GM18511 (cell line): ENCODE measurements at regions not wholly inside any gene's neighbourhood (a gene's known extent, or its start where the extent isn't known, plus 50 kb on each side); places are given as distances from the start of the nearest gene placed in this dataset.
"Not testable (repeated sequence)": the region's sequence is repeated elsewhere in the genome, so short reads cannot be mapped to it uniquely, and the experiment has no call there.

Experiments used
- ATAC-seq: cut with Tn5 transposase; IDR thresholded peaks from one replicate; pipeline ENCODE4 v1.9.1; 2021; ENCODE audit warnings: mild to moderate bottlenecking, moderate library complexity; ENCODE audit not compliant: unreplicated experiment

DNA sequence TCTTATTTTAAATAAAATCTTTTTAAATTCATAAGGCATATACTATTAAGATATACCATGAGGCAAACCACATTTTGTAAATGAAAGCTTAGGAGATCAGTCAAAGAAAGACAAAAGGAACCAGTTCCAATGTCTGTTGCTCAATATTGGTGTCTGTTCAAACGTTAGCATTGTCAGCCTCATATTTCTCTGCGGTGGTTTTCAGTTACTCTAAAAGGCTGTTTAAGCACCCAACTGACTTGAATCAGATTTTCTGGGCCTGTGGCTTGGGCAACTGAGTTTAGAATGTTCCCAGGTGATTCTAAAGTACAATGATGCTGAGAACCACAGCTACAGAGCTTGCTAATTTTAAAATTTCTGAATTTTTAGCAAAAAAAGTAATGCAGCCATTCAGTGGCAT lies 166.3 kb upstream of the KIF2A start:
- ATAC-seq, result no peak

DNA sequence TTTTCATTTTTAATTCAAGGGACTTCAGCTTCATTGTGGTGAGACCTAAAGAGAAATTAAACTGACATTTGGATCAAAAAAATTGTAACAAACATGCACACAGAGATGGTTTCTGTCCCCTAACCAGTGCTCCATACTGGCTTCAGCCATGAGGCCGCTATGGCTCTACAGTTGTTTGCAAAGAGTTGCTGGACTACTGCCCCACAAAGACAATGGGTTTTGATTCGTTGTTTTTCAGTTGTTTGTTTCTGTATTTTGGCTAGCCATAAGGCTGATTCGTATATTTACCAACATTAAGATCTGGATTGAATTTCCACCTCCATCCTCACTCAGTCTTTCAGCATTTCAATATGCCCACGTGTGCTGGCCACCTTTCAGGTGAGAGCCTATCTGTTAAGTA lies 163.7 kb upstream of the KIF2A start:
- ATAC-seq, result no peak

DNA sequence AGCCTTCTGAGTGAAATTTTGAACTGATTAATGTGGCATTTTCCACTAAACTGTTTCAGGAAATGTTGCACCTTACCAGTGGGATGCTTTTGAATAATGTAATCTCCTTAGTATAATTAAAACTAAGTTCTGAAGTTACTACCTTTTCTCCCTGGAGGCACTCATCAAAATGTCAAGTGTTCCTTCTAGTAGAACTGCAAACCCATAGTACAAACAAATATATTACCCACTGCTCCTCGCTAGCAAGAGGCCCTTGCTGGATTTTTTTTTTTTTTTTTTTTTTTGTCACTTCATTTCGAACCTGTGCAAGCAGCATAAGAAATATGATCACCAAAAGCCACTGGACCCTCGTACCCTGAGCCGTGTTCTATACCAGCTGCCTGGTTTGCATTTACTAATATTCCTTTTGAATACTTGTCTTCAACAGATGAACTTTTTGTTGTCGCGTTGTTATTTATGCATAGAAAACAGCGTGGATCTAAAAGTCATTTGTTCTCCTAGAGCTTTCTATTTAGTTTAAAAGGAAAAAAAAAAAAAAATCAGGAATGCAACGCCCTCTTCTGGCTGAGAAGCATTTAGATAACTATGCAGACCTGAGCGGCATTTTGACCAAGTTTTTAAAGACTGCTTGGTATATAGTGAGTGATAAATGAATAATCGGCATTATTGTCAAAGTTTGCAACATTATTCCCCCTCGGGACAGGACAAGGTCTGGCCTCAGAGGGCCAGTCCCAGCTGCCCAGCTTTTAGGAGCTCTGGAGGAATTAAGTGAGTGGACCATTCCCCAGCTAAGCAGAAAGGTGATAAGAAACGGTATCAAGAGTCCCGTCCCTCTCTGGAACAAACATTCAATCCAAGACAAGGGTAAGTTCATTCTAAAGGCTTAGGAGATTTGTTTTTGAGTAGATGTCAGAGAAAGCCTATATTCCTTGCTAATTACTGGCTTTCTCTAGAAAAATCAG lies 162.5 kb upstream of the KIF2A start:
- ATAC-seq, result no peak

DNA sequence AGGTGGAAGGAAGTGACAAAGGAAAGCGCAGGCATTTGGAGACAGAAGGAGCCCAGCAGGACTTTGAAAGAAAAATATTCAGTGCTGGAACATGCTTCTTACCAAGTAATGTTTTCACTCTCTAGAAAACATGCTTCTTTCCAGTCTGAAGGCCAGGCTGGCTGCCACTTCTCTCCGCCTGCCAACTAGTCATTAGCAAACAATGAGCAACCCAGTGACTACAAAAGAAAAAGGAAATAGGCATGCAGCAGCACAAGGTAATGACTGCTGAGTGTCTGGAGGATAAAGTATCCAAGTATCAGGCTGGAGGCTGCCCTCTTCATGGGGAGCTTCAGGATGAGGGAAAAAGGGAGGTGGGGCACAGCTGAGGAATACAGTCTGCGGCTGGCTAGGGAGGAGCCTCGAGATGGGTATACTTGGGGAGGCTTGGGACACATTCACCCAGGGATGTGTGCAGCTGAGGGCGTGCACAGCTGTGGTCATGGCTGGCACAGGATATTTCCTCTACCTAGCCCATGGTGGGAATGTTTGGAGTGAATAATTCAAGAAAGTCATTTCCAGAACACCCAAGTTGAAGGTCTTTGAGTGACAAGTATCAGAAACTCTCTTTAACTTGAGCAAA lies 161.5 kb upstream of the KIF2A start:
- no peak for ATAC-seq

DNA sequence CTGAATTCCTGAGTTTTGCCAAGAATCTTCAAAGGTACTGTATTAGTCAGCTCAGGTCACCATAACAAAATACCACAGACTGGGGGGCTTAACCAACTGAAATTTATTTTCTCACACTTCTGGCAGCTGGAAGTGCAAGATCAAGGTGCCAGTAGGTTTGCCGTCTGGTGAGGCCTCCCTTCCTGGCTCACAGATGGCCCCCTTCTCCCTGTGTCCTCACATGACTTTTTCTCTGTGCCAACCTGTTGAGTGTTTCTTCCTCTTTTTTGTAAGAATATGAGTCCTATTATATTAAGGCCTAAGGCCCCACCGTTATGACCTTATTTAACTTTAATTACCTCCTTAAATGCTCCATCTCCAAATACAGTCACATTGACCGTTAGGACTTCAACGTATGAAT lies 156.1 kb upstream of the KIF2A start:
- no peak for ATAC-seq

DNA sequence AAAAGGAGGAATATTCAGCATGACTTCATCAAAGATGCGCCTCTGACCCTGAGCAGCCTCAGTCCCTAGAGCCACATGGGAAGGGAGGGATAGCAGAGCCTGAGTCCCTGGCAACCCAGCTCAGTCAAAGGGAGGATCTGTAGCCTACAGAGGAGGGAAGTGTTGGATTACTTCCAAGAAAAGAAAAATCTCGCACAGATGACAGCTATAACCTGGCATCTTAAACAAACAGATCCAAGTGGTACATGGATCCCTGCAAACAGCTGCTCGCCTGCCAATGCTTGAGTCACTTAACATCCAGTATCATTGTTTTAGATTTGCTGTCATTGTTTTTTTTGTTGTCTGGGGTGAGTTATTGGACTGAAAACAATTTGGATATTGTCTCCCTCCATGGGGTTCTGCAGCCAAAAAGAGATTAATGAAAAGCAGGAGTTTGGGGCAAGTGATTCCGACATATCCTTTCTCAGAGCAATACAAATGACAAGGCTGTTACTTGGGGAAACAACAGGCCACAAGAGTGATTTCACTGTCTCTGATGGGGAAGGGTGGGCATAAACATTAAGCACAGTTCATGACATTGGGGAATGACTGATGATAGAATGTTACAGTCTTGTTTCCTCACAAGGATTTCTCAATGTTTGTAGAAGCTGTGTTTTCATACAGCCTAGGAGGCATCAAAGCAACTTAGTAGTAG lies 153.5 kb upstream of the KIF2A start:
- ATAC-seq, result no peak

DNA sequence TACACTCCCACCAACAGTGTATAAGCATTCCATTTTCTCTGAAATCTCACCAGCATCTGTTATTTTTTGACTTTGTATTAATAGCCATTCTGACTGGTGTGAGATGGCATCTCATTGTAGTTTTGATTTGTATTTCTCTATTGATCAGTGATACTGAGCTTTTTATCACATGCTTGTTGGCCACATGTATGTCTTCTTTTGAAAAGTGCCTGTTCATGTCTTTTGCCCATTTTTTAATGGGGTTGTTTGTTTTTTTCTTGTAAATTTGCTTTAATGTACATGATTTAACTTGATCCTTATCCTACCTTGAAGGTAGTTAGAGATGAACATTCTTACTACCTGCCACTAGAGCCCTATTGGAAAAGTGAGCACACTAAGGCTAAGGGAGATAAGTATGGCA lies 151.2 kb upstream of the KIF2A start:
- no peak for ATAC-seq

DNA sequence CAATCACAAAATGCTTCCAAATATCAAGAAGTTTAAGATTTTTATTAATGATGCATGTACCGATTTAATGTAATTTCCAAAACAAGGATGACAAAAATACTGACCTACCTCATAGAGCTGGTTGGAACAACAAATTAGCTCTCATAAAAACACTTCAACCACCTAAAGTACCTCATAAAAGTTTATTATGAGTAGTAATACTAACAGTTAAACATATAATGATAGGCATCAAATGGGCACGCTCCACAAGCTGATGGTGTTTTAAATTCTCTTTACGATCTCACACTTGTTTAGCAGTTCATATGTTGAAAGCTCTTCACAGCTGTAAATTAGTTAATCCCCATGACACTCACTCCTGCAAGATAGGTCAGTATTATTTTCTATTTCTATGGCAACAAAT lies 150.0 kb upstream of the KIF2A start:
- no peak for ATAC-seq

DNA sequence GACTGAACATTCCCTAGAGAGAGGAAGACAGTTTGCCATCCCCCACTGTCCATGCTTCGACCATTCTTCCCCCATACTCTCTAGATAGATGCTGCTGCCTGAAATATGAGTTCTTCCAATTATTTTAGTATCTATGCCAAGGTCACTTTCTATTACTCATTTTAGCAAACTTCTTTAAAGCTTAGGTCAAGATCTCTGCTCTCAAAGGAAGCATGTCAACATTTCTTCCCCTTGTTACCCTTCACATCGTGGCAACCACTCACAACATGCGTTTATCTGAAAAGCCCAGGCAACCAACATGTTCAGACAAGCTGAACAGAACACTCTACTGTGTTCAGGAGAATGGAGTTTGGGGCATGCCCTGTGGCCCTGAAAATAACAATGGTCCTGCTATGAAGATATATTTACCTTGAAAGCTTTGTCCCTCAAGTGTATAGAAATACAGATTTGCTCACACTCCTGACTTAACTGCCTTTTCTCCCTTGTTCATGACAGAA lies 138.4 kb upstream of the KIF2A start:
- ATAC-seq, result no peak

DNA sequence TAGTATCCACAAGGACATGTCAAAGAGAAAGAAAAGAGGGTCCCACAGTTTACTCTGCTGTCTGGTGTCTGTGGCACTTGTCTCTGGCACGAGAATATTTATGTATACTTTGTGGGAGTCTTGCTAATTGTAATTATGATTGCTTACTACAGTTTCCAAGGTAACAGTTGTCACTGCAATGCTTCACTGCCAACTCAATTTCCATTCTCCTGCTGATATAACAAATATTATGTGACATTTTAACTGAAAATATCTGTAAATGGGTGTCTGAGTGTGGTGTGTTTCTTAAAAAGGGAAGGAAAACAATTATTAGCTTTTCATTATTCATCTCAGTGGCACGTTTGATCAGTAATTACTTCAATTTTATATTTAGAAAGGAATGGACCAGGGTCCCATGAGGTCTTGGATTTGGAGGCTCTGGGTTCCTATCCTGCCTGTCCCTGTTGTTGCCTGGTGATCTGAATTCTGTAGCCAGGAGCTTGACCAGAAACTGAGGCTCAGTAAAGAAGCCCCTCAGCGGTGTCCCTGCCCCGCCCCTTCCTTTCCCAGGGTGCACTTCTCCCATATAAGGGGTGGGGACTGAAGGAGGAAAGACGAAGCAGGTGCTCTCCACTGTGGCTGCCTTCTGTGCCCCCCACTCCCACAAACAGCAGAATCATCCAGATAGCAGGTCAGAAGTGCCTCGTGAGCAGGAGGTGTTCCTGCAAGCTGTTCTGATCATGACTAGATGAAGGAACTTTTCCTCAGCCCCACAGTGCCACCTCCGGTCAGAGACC lies 137.3 kb upstream of the KIF2A start:
- ATAC-seq, result no peak

DNA sequence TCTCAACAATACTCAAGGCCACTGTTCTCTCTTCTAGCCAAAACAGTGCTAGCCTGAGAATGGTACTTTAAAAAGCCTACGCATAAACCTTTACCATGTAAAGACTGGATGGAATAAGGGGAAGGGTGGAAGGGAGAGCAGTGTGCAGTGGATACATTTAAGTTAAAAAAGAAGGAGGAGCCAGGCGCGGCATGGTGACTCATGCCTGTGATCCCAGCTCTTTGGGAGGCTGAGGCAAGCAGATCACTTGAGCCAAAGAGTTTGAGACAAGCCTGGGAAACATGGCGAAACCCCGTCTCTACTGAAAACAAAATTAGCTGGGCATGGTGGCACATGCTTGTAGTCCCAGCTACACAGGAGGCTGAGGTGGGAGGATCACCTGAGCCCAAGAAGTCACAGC lies 127.7 kb upstream of the KIF2A start:
- no peak for ATAC-seq

DNA sequence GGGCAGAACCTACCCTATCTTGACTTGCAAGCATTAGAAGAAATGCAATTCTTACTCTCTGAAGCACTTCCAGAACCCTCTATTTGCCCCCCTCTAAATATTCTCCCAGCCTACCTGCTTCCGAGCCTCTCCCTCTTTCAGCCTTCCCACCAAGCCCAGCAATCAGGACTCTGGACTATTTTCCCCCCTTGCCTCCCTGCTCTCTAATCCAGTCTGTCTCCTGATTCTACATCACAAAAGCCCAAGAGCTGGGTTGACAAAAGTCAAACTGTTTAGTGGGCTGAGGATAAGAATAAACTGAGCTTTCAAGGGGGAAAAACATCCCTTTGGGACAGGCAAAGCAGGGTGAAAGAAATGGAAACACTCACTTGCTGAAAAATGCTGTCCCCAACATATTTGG lies 123.2 kb upstream of the KIF2A start:
- ATAC-seq, result no peak

DNA sequence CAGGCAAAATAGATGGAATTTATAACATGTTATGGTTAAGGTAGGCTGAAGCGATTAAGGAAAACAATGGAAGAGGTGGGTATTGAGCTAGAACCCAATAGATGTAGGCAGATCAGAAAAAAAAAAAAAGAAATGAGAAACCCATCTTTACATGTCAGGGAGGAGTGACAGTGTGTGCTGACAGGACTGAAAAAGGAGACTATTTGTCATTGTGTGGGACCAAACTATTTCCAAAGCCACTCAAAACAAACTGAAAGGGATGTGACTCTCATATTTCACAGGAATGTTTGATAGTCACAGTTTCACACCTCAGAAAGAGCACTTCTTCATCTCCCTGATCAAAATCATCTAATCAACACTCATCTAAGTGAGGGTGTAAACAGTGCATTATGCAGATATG lies 122.3 kb upstream of the KIF2A start:
- ATAC-seq, result no peak

DNA sequence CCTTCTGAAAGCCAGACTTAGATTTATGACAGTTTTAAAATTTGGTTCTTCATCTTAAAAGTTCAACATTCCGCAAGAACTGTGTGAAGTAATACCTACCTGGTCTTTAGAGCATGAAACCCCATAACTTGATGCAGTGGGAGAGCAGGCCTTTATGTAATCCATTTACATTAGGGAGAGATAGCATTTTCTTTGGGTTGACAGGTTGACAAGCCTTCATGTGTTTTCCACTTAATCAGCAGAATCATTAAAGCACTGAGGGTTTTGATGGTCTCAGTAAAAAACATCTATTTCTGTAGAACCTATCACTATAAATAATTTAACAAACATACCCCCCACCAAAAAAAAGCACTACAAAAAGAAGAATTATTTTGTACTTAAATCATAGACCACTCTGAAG lies 121.6 kb upstream of the KIF2A start:
- ATAC-seq, result no peak

DNA sequence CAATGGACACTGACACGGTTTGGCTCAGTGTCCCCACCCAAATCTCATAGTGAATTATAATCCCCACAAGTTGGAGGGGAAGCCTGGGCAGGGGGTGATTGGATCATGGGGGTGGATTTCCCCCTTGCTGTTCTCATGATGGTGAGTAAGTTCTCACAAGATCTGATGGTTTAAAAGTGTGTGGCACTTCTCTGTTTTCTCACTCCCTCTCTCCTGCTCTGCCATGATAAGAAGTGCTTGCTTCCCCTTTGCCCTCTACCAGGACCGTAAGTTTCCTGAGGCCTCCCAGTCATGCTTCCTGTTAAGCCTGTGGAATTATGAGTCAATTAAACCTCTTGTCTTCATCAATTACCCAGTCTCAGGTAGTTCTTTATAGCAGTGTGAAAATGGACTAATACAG lies 115.8 kb upstream of the KIF2A start:
- no peak for ATAC-seq

DNA sequence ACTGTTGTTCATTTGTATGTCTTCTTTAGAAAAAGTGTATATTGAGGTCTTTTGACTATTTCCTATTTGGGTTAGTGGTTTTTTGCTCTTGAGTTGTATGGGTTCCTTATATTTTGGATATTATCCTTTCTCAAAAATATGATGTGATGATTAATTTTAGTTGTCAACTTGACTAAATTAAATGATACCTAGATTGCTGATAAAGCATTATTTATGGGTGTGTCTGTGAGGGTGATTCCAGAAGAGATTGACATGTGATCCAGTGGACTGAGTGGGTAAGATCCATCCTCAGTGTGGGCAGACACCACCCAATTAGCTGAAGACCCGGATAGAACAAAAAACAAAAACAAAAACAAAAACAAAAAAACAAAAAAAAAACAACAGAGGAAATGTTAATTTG lies 115.1 kb upstream of the KIF2A start:
- no peak for ATAC-seq

DNA sequence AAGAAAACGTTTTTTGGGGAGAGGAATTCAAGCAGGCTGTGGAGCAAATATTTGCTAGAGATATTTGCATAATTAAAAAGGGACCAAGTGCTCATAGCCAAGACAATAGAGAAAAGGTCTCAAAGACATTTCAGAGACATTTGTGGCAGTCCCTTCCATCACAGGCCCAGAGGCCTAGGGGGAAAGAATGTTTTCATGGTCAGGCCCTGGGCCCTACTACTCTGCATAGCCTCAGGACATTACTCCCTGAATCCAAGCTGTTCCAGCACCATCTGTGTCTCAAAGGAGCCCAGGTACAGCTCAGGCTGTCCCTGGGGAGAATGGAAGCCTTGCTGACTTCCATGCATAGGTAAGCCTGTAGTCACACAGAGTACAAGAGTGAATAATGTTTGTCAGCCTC lies 113.0 kb upstream of the KIF2A start:
- no peak for ATAC-seq

DNA sequence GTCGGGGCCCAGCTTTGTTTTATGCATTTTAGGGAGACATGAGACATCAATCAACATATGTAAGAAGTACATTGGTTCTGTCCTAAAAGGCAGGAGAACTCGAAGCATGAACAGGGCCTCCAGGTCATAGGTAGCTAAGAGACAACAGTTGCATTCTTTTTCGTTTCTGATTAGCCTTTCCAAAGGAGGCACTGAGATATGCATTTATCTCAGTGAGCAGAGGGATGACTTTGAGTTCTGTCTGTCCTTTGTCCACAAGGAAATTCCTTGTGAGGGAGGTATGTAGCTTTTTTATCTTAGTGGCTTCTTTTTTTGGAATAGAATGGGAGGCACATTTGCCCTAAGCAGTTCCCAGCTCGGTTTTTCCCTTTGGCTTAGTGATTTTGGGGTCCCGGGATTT lies 109.5 kb upstream of the KIF2A start:
- not testable (repeated sequence) for ATAC-seq

DNA sequence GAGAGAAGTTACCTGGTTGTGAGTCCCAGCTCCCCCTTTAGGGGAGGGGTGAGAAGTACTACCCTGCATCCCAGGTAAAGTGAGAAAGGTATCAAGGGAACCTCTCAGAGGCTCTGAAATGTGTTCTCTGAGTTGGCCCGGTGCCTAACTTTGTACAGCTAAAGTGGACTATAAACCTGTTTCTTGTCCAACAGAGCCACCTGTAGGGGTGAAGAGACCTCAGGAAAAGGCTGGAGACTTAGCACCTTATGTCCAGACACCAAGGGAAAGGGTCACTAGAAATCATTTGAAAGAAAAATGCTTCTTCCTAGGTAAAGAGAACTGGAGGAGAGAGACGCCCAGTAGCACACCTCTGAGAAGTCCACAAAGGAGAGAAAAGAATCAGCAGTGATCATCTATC lies 108.3 kb upstream of the KIF2A start:
- no peak for ATAC-seq

DNA sequence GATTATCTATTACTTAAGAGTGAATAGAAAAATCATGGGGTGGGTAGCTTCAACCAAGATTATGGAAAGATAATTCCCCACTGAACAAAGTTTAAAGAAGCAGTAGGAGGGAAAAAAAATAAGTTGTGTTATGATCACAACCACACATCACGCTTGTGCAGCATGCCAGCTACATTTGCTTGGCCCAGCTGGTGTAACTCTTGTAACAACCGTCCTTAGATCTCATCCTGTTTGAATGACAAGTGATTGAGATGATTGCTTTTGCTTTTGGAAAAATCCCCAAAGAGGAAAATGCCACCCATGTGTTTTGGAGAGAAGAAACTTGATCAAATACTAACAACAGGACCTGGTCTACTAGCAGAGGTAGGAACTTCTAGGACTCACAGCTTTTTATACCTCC lies 107.6 kb upstream of the KIF2A start:
- no peak for ATAC-seq
